GM12864 (cell line): ENCODE measurements at regions not wholly inside any gene's neighbourhood (a gene's known extent, or its start where the extent isn't known, plus 50 kb on each side); places are given as distances from the start of the nearest gene placed in this dataset.

ENCODE experiments used
- DNase-seq: peaks from one replicate; pipeline ENCODE4 v3.0.0-alpha.2; 2011; ENCODE audit warnings: low read depth
- H3K4me3 ChIP-seq: 2 replicates; pipeline ENCODE4 v1.5.1; 2011; ENCODE audit warnings: mild to moderate bottlenecking, low read depth, low read length, control low read depth
- CTCF ChIP-seq: IDR thresholded peaks from 2 replicates; pipeline ENCODE4 v1.5.1; 2011; ENCODE audit warnings: low read depth, mild to moderate bottlenecking, moderate library complexity, low read length, control low read depth, inconsistent platforms; ENCODE audit errors: missing control alignments

GRCh38 chr6:154596701-154597100 is 86.2 kb upstream of the CNKSR3 start:
- TF ChIP-seq CTCF = no peak
- DNase-seq = no peak
- no peak overlapping the region for H3K4me3 ChIP-seq

- DNase-seq = no peak
- no peak overlapping the region for H3K4me3 ChIP-seq
- TF ChIP-seq CTCF = no peak
These were observed 87.9 kb upstream of the CNKSR3 start for GRCh38 chr6:154598399-154598798.

- no peak for TF ChIP-seq CTCF
- DNase-seq = no peak
- no peak overlapping the region for H3K4me3 ChIP-seq
These were observed 91.8 kb upstream of the CNKSR3 start for GRCh38 chr6:154602296-154602695.

GRCh38 chr6:154602708-154603107 is 92.2 kb upstream of the CNKSR3 start:
- no peak for DNase-seq
- no peak for TF ChIP-seq CTCF
- H3K4me3 ChIP-seq = no peak overlapping the region

- DNase-seq = no peak
- TF ChIP-seq CTCF = no peak
- no peak overlapping the region for H3K4me3 ChIP-seq
These were observed 93.6 kb upstream of the CNKSR3 start for GRCh38 chr6:154604119-154604518.

- TF ChIP-seq CTCF = no peak
- H3K4me3 ChIP-seq = no peak overlapping the region; the same call in 1 of the 2 replicates
- peak; percentile 49 for DNase-seq
These were observed 94.8 kb upstream of the CNKSR3 start for GRCh38 chr6:154605178-154605881.

- no peak overlapping the region; the same call in 1 of the 2 replicates for H3K4me3 ChIP-seq
- TF ChIP-seq CTCF = no peak
- no peak for DNase-seq
These were observed 95.4 kb upstream of the CNKSR3 start for GRCh38 chr6:154605882-154606370.
